ENCODE measurements at regions not wholly inside any gene's neighbourhood (a gene's known extent, or its start where the extent isn't known, plus 50 kb on each side); places are given as distances from the start of the nearest gene placed in this dataset.

DNA sequence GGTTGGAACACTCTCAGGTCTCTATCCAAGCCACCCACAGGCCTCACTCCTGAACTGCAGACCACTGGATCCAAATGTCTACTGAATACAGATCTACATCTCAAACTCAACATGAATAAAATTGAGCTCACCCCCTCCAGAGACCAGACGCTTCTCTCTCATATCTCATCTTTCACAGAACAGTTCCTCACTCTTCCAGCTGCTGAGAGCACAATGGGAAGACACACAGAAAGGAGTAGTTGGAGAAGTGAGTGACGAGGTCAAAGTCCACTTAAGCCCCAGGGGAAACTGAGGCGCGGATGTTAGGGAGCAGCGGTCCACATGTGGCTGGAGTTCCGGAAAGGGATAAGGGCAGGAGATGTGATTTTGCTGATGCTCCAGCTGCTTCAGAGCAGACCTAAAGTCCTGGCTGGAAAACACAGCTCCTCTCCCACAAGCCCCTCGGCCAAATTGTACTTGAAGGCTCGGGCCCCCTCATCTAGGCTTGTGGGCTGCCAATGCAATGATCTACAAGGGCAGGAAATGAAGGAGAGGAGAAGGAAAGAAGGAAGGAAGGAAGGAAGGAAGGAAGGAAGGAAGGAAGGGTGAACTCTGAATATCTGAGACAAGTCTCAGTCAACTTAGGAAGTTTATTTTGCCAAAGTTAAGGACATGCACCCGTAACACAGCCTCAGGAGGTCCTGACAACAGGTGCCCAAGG lies 211.2 kb upstream of the TLE3 start:
- Histone ChIP-seq H3K23ac (ENCODE audit: insufficient read length) (no peak overlapping the region), H3K4me3 (ENCODE audit: extremely low read depth in 1 of 4, insufficient read depth in 2 of 4, low read depth in 3 of 4, low read length in 4 of 4) (no peak overlapping the region), H3K27ac (ENCODE audit: low read depth, low read length) (no peak overlapping the region), H2BK120ac (replicated peaks; ENCODE audit: low read depth, low read length) (no peak overlapping the region), H3K18ac (ENCODE audit: extremely low read depth, low read length) (0 out of 2 replicates have a peak overlapping the region, but pooled peaks have one; percentile 60), H3K56ac (replicated peaks; ENCODE audit: insufficient read length, low read depth, low read length) (no peak overlapping the region), H2AFZ (ENCODE audit: low read length) (no peak overlapping the region), H3K27me3 (replicated peaks in 1 of 4; ENCODE audit: control insufficient read depth in 3 of 4, extremely low read depth in 1 of 4, insufficient read depth in 3 of 4, low read length in 3 of 4) (no peaks in the 10 kb centered on the region; a peak in 2 of 7 replicates), H3K9me3 (ENCODE audit: insufficient read depth in 2 of 2, low read depth in 1 of 2, low read length in 1 of 2) (peaks cover 0 to 2% of the 10 kb centered on the region in 2 experiments; a peak in 1 of 4 replicates), H4K8ac (ENCODE audit: extremely low read depth, insufficient read depth, low read length) (no peak overlapping the region), H2BK20ac (ENCODE audit: low read length) (no peak overlapping the region), H3K4me1 (replicated peaks in 1 of 4; ENCODE audit: control insufficient read depth in 3 of 4, insufficient read depth in 4 of 4, low read length in 3 of 4) (peaks cover 0 to 3% (median 1%) of the 10 kb centered on the region in 4 experiments; a peak in 3 of 7 replicates), H3K14ac (ENCODE audit: insufficient read length) (no peak overlapping the region), H3K36me3 (ENCODE audit: control insufficient read depth in 2 of 4, insufficient read depth in 4 of 4, low read length in 3 of 4) (no peaks in the 10 kb centered on the region), H3K4me2 (ENCODE audit: insufficient read depth in 1 of 2, low read depth in 2 of 2, low read length in 2 of 2) (peak overlapping the region in 1 of 2 experiments; percentile 41; a peak in 1 of 4 replicates), H4K91ac (replicated peaks; ENCODE audit: insufficient read length, low read length) (peak overlapping the region; percentile 48), H2BK12ac (ENCODE audit: low read depth, low read length) (no peak overlapping the region), H3K4ac (replicated peaks; ENCODE audit: insufficient read length, low read depth, low read length) (peak overlapping the region; percentile 71), H2BK15ac (ENCODE audit: low read length) (no peak overlapping the region), H4K5ac (ENCODE audit: insufficient read length, low read depth, low read length) (no peak overlapping the region), H2BK5ac (ENCODE audit: low read depth, low read length) (no peak overlapping the region), H3K79me2 (ENCODE audit: control insufficient read depth in 1 of 2, insufficient read depth in 2 of 2, low read length in 2 of 2) (no peaks in the 10 kb centered on the region), H3K23me2 (ENCODE audit: low read depth, low read length) (no peaks in the 10 kb centered on the region), H3K9ac (replicated peaks in 1 of 4; ENCODE audit: extremely low read depth in 1 of 4, low read depth in 3 of 4, low read length in 3 of 4) (no peak overlapping the region), H2AK5ac (ENCODE audit: low read depth, low read length) (no peak overlapping the region), H3K79me1 (ENCODE audit: low read depth, low read length) (no peaks in the 10 kb centered on the region), H4K20me1 (replicated peaks in 1 of 2; ENCODE audit: control insufficient read depth in 1 of 2, insufficient read depth in 2 of 2, low read length in 2 of 2) (no peaks in the 10 kb centered on the region)
- ChIA-PET CTCF (ENCODE audit: partially characterized antibody) (interaction anchor here (1.1 kb wide), 1 partner anchor 8 kb away, joined by 3 read pairs; no protein-coding TSS in a partner anchor), POLR2A (ENCODE audit: partially characterized antibody) (interaction anchor here (1.5 kb wide), 1 partner anchor 68 kb away, joined by 3 read pairs; no protein-coding TSS in a partner anchor)
- FAIRE-seq (no peak), DNase-seq (ENCODE audit: low read depth in 1 of 2, low spot score in 2 of 2) (no peak)
- TF ChIP-seq BRCA1 (IDR thresholded peaks at IDR 0.05; ENCODE audit: low read depth, low read length) (no peak), ASH2L (IDR thresholded peaks at IDR 0.05; ENCODE audit: low read length) (no peak), ZNF274 (IDR thresholded peaks at IDR 0.05; ENCODE audit: borderline replicate concordance, extremely low read depth, low read length) (no peak), ATF3 (IDR thresholded peaks at IDR 0.05; ENCODE audit: insufficient read depth, low read depth, low read length) (no peak), SIN3A (conservative IDR thresholded peaks at IDR 0.05 in 1 of 2, IDR thresholded peaks at IDR 0.05 in 1 of 2; ENCODE audit: low read depth in 1 of 2, low read length in 2 of 2) (no peak), POLR2A (IDR thresholded peaks at IDR 0.05; ENCODE audit: control extremely low read depth in 1 of 2, low read depth in 2 of 2, low read length in 2 of 2) (no peak), HDAC2 (IDR thresholded peaks at IDR 0.05; ENCODE audit: borderline replicate concordance in 1 of 2, low read depth in 2 of 2, low read length in 2 of 2) (no peak)
- TF ChIP-seq, protein P1, sequence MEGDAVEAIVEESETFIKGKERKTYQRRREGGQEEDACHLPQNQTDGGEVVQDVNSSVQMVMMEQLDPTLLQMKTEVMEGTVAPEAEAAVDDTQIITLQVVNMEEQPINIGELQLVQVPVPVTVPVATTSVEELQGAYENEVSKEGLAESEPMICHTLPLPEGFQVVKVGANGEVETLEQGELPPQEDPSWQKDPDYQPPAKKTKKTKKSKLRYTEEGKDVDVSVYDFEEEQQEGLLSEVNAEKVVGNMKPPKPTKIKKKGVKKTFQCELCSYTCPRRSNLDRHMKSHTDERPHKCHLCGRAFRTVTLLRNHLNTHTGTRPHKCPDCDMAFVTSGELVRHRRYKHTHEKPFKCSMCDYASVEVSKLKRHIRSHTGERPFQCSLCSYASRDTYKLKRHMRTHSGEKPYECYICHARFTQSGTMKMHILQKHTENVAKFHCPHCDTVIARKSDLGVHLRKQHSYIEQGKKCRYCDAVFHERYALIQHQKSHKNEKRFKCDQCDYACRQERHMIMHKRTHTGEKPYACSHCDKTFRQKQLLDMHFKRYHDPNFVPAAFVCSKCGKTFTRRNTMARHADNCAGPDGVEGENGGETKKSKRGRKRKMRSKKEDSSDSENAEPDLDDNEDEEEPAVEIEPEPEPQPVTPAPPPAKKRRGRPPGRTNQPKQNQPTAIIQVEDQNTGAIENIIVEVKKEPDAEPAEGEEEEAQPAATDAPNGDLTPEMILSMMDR (IDR thresholded peaks at IDR 0.05; ENCODE audit: control extremely low read depth in 1 of 3, insufficient read depth in 1 of 3, low read depth in 1 of 3, low read length in 3 of 3) = no peak
- 92% methylated on average over 9 of the region's 9 CpGs; no CpG with 5 or more reads in 1 of the 2 experiments for WGBS, 2 experiments (ENCODE audit: extremely low coverage in 1 of 2, insufficient coverage in 1 of 2, insufficient read length in 1 of 2, insufficient replicate concordance in 2 of 2, low coverage in 1 of 2, low lambda C conversion rate in 2 of 2, missing lambda C conversion rate in 1 of 2)

All from H1 (cell line).